A549 (cell line): ENCODE measurements at regions not wholly inside any gene's neighbourhood (a gene's known extent, or its start where the extent isn't known, plus 50 kb on each side); places are given as distances from the start of the nearest gene placed in this dataset.

ENCODE experiments used
- CHD2 ChIP-seq: fragments of 150-350 bp; IDR thresholded peaks from 2 replicates; pipeline ENCODE4 v1.6.1; 2014; ENCODE audit warnings: low read length; ENCODE audit not compliant: partially characterized antibody
- CHD4 ChIP-seq: fragments of 200-600 bp; sonication (generic); IDR thresholded peaks from 2 replicates; pipeline ENCODE4 v1.6.1; 2016; ENCODE audit warnings: antibody characterized with exemption, mild to moderate bottlenecking, borderline replicate concordance
- ESRRA ChIP-seq: fragments of 150-350 bp; IDR thresholded peaks from 2 replicates; pipeline ENCODE4 v1.6.1; 2014; ENCODE audit warnings: mild to moderate bottlenecking, low read length, borderline replicate concordance
- FOSL2 ChIP-seq, 2 experiments: fragments of 450-650 bp in 1 of 2; fragments of >200 bp in 1 of 2; sonication (Bioruptor Twin) in 1 of 2; formaldehyde crosslinking; IDR thresholded peaks; 2 replicates each; pipeline versions ENCODE4 v1.5.0 to v1.6.1; 2016 to 2020; ENCODE audit warnings: mild to moderate bottlenecking in 1 of 2, moderate library complexity in 1 of 2
- HDAC2 ChIP-seq: fragments of 200-600 bp; sonication (generic); IDR thresholded peaks from 2 replicates; pipeline ENCODE4 v1.6.1; 2016
- HOXA7 ChIP-seq: fragments of 250-450 bp; sonication (Bioruptor Pico); IDR thresholded peaks from 2 replicates; pipeline ENCODE4 v1.5.0; 2020; ENCODE audit warnings: mild to moderate bottlenecking, moderate library complexity
- JUNB ChIP-seq: fragments of >200 bp; sonication (Bioruptor Twin); formaldehyde crosslinking; IDR thresholded peaks from 2 replicates; pipeline ENCODE4 v1.6.1; 2016
- MAZ ChIP-seq: fragments of 150-350 bp; IDR thresholded peaks from 2 replicates; pipeline ENCODE4 v1.6.1; 2014; ENCODE audit warnings: antibody characterized with exemption, low read depth, low read length, borderline replicate concordance
- POLR2A ChIP-seq: IDR thresholded peaks from 2 replicates; pipeline ENCODE4 v1.6.1; 2012; ENCODE audit warnings: mild to moderate bottlenecking, low read length
- SREBF2 ChIP-seq: fragments of 450-650 bp; IDR thresholded peaks from 2 replicates; pipeline ENCODE4 v1.6.1; 2014; ENCODE audit warnings: mild to moderate bottlenecking, moderate library complexity
- TF ChIP-seq, protein P1 (sequence below): fragments of >200 bp; sonication (Bioruptor Twin); formaldehyde crosslinking; IDR thresholded peaks from 3 replicates; pipeline ENCODE4 v1.5.1; 2016
- TF ChIP-seq, protein P2 (sequence below): fragments of 200-600 bp; sonication (generic); IDR thresholded peaks from 2 replicates; pipeline ENCODE4 v1.6.1; 2016; ENCODE audit warnings: antibody characterized with exemption, mild to moderate bottlenecking, moderate library complexity

DNA sequence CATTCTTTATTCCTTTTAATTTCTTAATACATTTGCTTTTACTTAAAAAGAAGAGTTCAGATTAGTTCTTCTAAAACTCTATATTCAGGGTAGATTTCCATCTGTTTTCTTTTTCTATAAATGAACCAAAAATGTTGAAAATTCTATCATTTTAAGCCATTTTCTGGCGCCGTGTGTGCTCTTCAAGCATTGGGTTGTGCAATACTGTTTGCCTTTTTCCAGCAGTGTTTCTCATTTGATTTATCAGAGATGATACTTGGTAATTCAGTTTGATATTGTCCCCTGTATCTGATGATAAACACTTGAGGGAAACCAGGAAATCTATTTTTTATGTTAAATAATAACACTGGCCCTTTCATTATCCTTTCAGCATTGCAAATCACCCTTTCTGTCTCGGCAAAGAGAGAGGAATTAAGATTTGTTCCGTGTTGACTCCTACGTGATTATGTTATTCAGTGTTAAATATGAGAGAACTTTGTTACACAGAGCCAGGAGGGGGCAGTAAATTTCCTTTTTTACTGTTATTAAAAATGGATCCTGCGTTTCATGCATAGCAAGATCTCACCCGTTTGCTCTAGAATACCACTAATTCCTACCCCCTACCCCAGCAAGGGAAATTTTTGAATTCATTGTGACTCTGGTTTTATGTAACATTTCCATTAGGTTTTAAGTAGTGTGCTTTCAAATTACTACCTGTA is 606.9 kb upstream of the RBFOX1 start:
- TF ChIP-seq HOXA7 (CRISPR knock-in tag): no peak
- TF ChIP-seq, protein P1, sequence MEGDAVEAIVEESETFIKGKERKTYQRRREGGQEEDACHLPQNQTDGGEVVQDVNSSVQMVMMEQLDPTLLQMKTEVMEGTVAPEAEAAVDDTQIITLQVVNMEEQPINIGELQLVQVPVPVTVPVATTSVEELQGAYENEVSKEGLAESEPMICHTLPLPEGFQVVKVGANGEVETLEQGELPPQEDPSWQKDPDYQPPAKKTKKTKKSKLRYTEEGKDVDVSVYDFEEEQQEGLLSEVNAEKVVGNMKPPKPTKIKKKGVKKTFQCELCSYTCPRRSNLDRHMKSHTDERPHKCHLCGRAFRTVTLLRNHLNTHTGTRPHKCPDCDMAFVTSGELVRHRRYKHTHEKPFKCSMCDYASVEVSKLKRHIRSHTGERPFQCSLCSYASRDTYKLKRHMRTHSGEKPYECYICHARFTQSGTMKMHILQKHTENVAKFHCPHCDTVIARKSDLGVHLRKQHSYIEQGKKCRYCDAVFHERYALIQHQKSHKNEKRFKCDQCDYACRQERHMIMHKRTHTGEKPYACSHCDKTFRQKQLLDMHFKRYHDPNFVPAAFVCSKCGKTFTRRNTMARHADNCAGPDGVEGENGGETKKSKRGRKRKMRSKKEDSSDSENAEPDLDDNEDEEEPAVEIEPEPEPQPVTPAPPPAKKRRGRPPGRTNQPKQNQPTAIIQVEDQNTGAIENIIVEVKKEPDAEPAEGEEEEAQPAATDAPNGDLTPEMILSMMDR: no peak
- no peak for TF ChIP-seq CHD4
- TF ChIP-seq HDAC2: no peak
- no peak for TF ChIP-seq CHD2
- no peak for TF ChIP-seq JUNB
- TF ChIP-seq, protein P2, sequence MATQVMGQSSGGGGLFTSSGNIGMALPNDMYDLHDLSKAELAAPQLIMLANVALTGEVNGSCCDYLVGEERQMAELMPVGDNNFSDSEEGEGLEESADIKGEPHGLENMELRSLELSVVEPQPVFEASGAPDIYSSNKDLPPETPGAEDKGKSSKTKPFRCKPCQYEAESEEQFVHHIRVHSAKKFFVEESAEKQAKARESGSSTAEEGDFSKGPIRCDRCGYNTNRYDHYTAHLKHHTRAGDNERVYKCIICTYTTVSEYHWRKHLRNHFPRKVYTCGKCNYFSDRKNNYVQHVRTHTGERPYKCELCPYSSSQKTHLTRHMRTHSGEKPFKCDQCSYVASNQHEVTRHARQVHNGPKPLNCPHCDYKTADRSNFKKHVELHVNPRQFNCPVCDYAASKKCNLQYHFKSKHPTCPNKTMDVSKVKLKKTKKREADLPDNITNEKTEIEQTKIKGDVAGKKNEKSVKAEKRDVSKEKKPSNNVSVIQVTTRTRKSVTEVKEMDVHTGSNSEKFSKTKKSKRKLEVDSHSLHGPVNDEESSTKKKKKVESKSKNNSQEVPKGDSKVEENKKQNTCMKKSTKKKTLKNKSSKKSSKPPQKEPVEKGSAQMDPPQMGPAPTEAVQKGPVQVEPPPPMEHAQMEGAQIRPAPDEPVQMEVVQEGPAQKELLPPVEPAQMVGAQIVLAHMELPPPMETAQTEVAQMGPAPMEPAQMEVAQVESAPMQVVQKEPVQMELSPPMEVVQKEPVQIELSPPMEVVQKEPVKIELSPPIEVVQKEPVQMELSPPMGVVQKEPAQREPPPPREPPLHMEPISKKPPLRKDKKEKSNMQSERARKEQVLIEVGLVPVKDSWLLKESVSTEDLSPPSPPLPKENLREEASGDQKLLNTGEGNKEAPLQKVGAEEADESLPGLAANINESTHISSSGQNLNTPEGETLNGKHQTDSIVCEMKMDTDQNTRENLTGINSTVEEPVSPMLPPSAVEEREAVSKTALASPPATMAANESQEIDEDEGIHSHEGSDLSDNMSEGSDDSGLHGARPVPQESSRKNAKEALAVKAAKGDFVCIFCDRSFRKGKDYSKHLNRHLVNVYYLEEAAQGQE: no peak
- no peak for TF ChIP-seq FOSL2 (IDR thresholded peaks at IDR 0.05)
- TF ChIP-seq FOSL2 (CRISPR knock-in tag; IDR thresholded peaks at IDR 0.05): no peak
- TF ChIP-seq ESRRA: no peak
- TF ChIP-seq POLR2A: no peak
- TF ChIP-seq MAZ: no peak
- no peak for TF ChIP-seq SREBF2
